Stimulated activated CD8-positive, alpha-beta memory T cell treated with anti-CD3 and anti-CD28 coated beads, Interleukin-7, amount 100 ng/mL, for 48 hours (primary cell): ENCODE measurements at regions not wholly inside any gene's neighbourhood (a gene's known extent, or its start where the extent isn't known, plus 50 kb on each side); places are given as distances from the start of the nearest gene placed in this dataset.
"Not testable (repeated sequence)": the region's sequence is repeated elsewhere in the genome, so short reads cannot be mapped to it uniquely, and the experiment has no call there.

Experiments used
- DNase-seq, 2 donors: peaks; one replicate each; pipeline ENCODE4 v3.0.0-alpha.2; 2020; ENCODE audit warnings: low read depth in 1 of 2; ENCODE audit errors: extremely low read depth in 1 of 2

GRCh38 chr3:21256932-21257331 is 494.1 kb downstream of the ZNF385D start:
- DNase-seq = no peak

- DNase-seq = no peak
These were observed 512.3 kb downstream of the ZNF385D start for GRCh38 chr3:21238661-21239060.

GRCh38 chr3:21237638-21238037 is 513.4 kb downstream of the ZNF385D start:
- no peak for DNase-seq

GRCh38 chr3:21235491-21235890 is 515.5 kb downstream of the ZNF385D start:
- no peak for DNase-seq

GRCh38 chr3:21234933-21235332 is 516.1 kb downstream of the ZNF385D start:
- DNase-seq = no peak

DNA sequence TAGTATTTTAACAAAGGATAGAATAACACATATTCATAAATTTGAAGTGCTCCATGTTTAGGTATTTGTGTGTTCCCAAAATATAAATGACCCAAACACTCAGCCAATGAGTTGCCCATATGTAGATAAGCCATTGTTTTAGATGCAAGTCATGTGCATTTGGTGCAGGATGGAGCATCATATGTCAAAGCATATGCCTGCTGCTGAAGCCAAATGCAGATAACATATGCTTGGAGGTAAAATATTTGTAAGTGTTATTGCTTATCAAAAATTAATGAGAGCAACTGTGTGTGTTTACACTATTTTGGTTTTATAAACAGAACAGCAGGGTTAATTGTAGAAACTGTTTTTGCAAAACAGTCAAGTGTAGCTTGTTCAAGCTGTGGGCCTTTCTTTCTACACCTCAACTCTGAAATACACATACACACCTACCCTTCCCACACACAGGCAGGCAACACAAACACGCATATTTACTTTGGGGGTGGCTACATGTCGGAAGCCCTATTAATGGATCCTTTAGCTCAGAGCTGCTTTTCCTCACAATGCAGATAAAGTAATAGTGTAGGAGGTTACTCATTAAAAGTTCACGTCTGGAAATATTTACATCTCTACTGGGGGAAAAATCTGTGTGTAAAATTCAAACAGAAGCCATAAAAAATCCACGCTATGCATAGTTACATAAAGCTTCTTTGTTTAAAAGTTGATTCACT is 521.4 kb downstream of the ZNF385D start:
- DNase-seq = no peak

DNA sequence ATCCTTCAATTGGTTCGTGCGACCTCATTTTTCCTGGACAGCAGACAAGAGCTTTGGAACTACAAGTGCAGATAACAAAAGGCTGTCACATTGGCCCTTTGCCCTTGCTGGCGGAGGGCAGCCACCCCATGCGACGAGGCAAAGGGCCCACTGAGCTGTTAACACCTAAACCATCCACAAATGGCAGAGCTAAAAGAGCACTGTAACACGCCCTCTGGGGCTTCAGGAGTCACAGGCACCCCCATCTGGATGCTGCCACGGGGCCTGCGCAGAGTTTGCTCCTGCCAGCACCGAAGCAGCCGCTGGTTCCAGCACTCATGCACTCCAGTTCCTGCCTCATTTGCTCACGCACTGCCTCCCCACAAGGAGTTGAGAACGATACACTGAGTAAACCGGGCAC is 524.9 kb downstream of the ZNF385D start:
- DNase-seq = no peak

GRCh38 chr3:21220944-21221343 is 530.1 kb downstream of the ZNF385D start:
- DNase-seq = no peak

GRCh38 chr3:21216598-21216997 is 534.4 kb downstream of the ZNF385D start:
- no peak for DNase-seq

DNA sequence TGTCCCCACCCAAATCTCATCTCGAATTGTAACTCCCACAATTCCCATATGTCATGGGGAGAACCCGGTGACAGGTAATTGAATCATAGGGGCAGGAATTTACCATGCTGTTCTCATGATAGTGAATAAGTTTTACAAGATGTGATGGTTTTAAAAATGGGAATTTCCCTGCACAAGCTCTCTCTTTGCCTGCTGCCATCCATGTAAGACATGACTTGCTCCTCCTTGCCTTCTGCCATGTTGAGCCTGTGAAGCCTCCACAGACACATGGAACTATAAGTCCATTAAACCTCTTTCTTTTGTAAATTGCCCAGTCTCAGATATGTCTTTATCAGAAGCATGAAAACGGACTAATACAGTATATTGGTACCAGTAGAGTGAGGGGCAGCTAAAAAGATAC is 546.9 kb downstream of the ZNF385D start:
- not testable (repeated sequence) for DNase-seq

- DNase-seq = no peak
These were observed 555.8 kb downstream of the ZNF385D start for GRCh38 chr3:21195203-21195602.

- not testable (repeated sequence) for DNase-seq
These were observed 557.0 kb downstream of the ZNF385D start for GRCh38 chr3:21194036-21194435.

- DNase-seq = no peak
These were observed 562.6 kb downstream of the ZNF385D start for GRCh38 chr3:21188459-21188858.

DNA sequence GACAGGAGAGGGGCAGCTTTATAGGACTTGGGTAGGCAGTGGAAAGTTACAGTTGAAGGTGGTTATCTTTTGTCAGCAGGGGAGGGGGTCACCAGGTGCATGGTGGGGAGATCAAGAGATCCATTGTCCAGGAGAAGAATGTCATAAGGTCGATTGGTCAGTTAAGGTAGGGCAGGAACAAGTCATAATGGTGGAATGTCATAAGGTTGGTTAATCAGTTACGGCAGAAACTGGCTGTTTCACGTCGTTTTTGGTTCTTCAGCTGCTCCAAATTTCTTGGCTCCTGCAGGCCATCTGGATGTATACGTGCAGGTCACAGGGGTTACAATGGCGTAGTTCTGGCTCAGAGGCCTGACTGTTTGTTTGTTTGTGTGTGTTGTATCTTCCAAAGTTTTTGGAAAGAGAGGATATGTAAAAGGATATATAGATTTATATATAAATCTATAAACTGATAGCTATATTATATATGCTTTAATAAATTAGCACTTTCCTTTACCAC is 565.1 kb downstream of the ZNF385D start:
- no peak for DNase-seq

DNA sequence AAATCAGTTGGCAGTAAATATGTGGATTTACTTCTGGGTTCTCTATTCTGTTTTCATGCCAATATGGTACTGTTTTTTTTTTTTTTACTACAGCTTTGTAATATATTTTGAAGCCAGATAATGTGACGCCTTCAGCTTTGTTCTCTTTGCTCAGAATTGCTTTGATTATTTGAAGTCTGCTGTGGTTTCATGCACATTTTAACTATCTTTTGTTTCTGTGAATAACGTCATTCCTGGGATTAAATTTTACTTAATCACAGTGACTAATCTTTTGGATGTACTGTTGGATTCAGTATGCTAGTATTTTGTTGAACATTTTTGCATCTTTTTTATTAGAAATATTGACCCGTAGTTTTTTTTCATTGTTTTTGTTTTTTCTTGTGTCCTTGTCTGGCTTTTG is 576.5 kb downstream of the ZNF385D start:
- DNase-seq = no peak

GRCh38 chr3:21170964-21171363 is 580.0 kb downstream of the ZNF385D start:
- no peak for DNase-seq

- no peak for DNase-seq
These were observed 581.1 kb downstream of the ZNF385D start for GRCh38 chr3:21169948-21170347.

DNA sequence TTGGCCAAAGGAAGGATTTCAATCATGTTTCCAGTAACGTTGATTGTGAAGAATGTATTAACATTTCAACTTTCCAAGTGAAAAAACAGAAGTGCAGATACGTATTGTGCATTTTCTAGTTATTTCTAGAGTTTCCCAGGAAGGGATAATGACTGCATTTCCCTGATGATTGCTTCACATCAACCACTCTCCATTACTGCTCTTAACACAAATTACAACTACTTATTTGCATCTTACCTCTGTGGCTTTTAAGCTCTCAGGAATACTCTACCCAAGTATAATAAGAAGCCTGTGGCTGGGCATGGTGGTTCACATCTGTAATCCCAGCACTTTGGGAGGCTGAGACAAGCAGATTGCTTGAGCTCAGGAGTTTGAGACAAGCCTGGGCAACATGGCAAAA is 582.5 kb downstream of the ZNF385D start:
- no peak for DNase-seq

DNA sequence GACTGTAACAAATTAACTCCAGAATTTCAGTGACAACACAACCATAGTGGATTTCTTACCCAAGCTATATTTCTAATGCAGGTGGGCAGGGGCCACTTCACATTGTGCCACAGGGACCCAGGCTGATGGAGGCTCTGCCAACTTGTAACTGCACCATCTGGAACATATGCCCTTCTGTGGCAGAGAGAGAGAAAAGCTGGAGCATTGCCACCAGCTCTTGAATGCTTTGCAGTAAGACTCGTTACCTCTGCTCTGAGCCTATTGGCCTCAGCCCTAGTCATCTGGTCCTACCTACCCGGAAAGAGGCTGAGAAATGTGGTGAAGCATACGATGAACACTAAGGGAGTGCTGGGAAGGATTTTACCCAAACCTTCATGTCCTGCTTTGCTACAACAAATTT is 587.1 kb downstream of the ZNF385D start:
- DNase-seq = no peak

DNA sequence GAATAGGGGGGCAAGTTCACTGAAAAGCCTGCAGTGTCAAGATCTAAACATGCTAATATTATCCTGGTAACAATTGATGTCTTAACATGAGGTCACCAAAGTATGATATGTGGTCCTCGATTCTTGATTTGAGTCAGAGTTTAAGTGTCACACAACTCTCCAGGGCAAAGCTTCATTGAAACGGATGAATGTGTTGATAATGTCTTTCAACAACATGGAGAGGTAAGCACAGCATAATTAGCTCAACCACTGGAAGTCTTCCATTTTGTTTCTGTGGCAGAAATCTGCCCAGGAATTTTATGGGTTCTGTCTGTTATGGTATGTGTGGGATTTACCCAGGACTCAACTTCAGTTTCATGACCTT is 591.5 kb downstream of the ZNF385D start:
- no peak for DNase-seq

- no peak for DNase-seq
These were observed 592.0 kb downstream of the ZNF385D start for GRCh38 chr3:21158861-21159542.

DNA sequence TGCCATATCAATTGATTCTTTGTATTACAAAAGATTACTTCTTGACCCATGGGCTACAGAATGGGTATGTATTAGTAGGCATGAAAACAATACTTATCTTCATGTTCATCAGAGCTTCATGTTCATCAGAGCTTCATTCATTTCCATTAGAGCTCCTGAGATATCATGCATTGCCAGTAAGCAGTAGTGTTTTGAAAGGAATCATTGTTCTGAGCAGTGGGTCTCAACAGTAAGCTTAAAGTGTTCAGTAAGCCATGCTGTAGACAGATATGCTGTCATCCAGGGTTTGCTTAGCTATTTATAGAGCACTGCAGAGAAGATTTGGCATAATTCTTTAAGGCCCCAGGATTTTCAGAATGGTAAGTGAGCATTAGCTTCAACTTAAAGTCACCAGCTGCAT is 596.1 kb downstream of the ZNF385D start:
- DNase-seq = no peak

- DNase-seq = no peak
These were observed 598.5 kb downstream of the ZNF385D start for GRCh38 chr3:21152555-21152954.
